GM12874 (cell line): ENCODE measurements at regions not wholly inside any gene's neighbourhood (a gene's known extent, or its start where the extent isn't known, plus 50 kb on each side); places are given as distances from the start of the nearest gene placed in this dataset.
A peak's percentile ranks its signal among the peaks of the same experiment; 100 is the strongest.

Experiments used
- CTCF ChIP-seq: IDR thresholded peaks from 2 replicates; pipeline ENCODE4 v1.5.1; 2011; ENCODE audit warnings: low read depth, mild to moderate bottlenecking, control low read depth, low read length, moderate library complexity; ENCODE audit not compliant: insufficient read depth

DNA sequence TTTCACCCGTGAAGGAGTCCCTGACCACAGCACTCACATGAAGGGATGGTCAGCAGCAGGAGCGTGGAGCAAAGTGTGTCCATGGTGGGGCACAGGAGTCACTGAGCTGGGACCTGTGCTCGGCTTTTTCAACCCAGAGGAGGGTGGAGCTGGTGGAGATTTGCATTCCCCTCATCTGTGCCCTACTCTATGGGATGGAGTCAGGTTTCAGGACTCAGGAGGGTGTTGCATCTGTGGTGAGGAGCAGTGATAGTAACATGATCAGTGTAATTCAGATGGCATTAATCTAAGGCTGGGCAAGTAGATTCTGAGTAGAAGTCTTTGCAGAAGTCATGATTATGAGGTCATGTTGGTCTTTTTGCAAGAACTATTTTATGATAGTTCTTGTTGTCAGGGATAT lies 511.9 kb downstream of the TMEM121 start:
- no peak for TF ChIP-seq CTCF

GRCh38 chr14:106039400-106039799 lies 513.0 kb downstream of the TMEM121 start:
- TF ChIP-seq CTCF, result peak; percentile 73

DNA sequence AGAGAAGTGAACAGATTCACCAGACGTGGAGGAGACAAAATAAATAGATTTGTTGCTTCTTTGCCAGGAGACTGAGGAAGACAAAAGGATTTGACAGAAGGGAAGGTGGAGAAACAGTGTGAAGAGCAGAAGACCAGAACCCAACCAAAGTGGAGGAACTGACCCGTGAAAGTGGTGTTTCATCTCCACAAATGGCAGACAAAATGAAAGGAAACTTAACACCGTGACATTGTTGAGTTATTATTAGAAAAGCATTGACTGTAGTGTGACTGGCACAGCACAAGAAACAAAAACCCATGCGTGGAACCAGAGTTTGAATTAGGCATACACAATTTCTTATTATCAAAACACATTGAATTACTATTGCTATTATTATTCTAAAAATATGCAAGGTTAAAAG lies 518.1 kb downstream of the TMEM121 start:
- TF ChIP-seq CTCF, result no peak

GRCh38 chr14:106044949-106045596 lies 518.7 kb downstream of the TMEM121 start:
- peak; percentile 100 for TF ChIP-seq CTCF

GRCh38 chr14:106051796-106052195 lies 525.4 kb downstream of the TMEM121 start:
- no peak for TF ChIP-seq CTCF

GRCh38 chr14:106055289-106055688 lies 528.9 kb downstream of the TMEM121 start:
- TF ChIP-seq CTCF, result no peak

GRCh38 chr14:106058342-106058741 lies 532.0 kb downstream of the TMEM121 start:
- no peak for TF ChIP-seq CTCF
